Keratinocyte (primary cell): ENCODE measurements at regions not wholly inside any gene's neighbourhood (a gene's known extent, or its start where the extent isn't known, plus 50 kb on each side); places are given as distances from the start of the nearest gene placed in this dataset.

ENCODE experiments used
- EZH2 ChIP-seq: IDR thresholded peaks from one replicate; pipeline ENCODE4 v1.6.1; 2012; ENCODE audit warnings: inconsistent platforms, mild to moderate bottlenecking, low read length, moderate library complexity
- TF ChIP-seq, protein P1 (sequence below), 3 experiments: IDR thresholded peaks in 1 of 3; conservative IDR thresholded peaks in 1 of 3; optimal IDR thresholded peaks in 1 of 3; 2 replicates in 2 of 3; 3 replicates in 1 of 3; pipeline versions ENCODE3 to v1.5.1; 2011; ENCODE audit warnings: low read length in 3 of 3, mild to moderate bottlenecking in 3 of 3, moderate library complexity in 2 of 3, control low read depth in 1 of 3, inconsistent platforms in 1 of 3; ENCODE audit not compliant: insufficient read depth in 2 of 3; ENCODE audit errors: extremely low read depth in 1 of 3

DNA sequence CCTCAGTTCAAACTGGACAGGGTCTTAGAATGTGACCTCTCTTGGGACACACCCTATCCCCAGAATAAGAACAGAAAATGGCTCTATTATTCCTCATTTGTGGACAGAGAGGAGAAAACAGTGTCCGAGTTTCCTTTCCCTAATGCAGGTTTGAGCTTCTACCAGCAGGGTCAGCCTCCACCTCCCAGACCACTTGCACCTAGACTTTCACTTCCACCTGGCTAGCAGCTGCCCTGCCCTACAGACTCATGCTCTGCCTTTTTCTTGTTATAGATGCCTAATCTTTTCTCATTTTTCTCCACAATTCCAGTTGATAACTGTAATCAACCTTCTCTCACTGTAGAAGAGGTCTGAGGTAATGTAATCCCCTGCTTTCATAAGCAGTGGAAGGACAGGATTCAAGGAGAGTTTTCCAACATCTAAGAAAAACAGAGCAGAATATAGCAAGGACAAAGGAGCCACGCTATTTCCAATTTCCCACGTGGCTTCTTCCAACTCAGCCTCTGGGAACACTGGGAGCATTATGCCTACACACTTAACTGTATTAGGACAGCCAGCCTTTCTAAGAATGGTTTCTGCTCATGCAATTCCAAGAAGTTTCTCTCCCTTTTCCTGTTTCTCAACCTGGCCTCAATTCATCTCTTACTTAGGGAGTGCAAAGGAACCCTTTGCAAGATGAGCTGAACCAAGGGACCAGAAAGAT, 239.8 kb downstream of the BCL11A start:
- TF ChIP-seq, protein P1, sequence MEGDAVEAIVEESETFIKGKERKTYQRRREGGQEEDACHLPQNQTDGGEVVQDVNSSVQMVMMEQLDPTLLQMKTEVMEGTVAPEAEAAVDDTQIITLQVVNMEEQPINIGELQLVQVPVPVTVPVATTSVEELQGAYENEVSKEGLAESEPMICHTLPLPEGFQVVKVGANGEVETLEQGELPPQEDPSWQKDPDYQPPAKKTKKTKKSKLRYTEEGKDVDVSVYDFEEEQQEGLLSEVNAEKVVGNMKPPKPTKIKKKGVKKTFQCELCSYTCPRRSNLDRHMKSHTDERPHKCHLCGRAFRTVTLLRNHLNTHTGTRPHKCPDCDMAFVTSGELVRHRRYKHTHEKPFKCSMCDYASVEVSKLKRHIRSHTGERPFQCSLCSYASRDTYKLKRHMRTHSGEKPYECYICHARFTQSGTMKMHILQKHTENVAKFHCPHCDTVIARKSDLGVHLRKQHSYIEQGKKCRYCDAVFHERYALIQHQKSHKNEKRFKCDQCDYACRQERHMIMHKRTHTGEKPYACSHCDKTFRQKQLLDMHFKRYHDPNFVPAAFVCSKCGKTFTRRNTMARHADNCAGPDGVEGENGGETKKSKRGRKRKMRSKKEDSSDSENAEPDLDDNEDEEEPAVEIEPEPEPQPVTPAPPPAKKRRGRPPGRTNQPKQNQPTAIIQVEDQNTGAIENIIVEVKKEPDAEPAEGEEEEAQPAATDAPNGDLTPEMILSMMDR (optimal IDR thresholded peaks at IDR 0.05 in 1 of 3, IDR thresholded peaks at IDR 0.05 in 1 of 3, conservative IDR thresholded peaks at IDR 0.05 in 1 of 3; ENCODE audit: extremely low read depth in 1 of 3, insufficient read depth in 2 of 3, low read length in 3 of 3): no peak
- no peak for TF ChIP-seq EZH2
